Astrocyte (in vitro differentiated cells and primary cell): ENCODE measurements at regions not wholly inside any gene's neighbourhood (a gene's known extent, or its start where the extent isn't known, plus 50 kb on each side); places are given as distances from the start of the nearest gene placed in this dataset.

Experiments used
- DNase-seq: peaks from one replicate; pipeline ENCODE4 v3.0.0-alpha.2; 2010; ENCODE audit warnings: low read depth
- FAIRE-seq: peaks from 2 replicates; lab custom pipeline; 2011; peaks lifted over from hg19 to GRCh38; lab: Jason Lieb, UNC
- H2AFZ ChIP-seq: 2 replicates; pipeline ENCODE4 v1.6.0; 2012; ENCODE audit warnings: low read depth, low read length, inconsistent platforms
- H3K27ac ChIP-seq: 2 replicates; pipeline ENCODE4 v1.5.1; 2011; ENCODE audit warnings: low read depth, low read length, inconsistent platforms
- H3K27me3 ChIP-seq: 2 replicates; pipeline ENCODE4 v1.6.0; 2011; ENCODE audit warnings: low read length, inconsistent platforms; ENCODE audit not compliant: insufficient read depth
- H3K36me3 ChIP-seq: 2 replicates; pipeline ENCODE4 v1.5.1; 2011; ENCODE audit warnings: low read length, inconsistent platforms; ENCODE audit not compliant: insufficient read depth
- H3K4me1 ChIP-seq: 2 replicates; pipeline ENCODE4 v1.5.1; 2011; ENCODE audit warnings: low read length, inconsistent platforms; ENCODE audit not compliant: insufficient read depth
- H3K4me2 ChIP-seq: 2 replicates; pipeline ENCODE4 v1.6.0; 2012; ENCODE audit warnings: low read length, inconsistent platforms
- H3K4me3 ChIP-seq: 2 replicates; pipeline ENCODE4 v1.5.1; 2011; ENCODE audit warnings: low read depth, mild to moderate bottlenecking, low read length, inconsistent platforms; ENCODE audit not compliant: insufficient read depth
- H3K79me2 ChIP-seq: 2 replicates; pipeline ENCODE4 v1.6.0; 2012; ENCODE audit warnings: mild to moderate bottlenecking, low read length, inconsistent platforms; ENCODE audit not compliant: insufficient read depth
- H3K9ac ChIP-seq: 2 replicates; pipeline ENCODE4 v1.6.0; 2012; ENCODE audit warnings: mild to moderate bottlenecking, low read length, inconsistent platforms
- H3K9me3 ChIP-seq: 2 replicates; pipeline ENCODE4 v1.5.1; 2012; ENCODE audit warnings: low read depth, mild to moderate bottlenecking, low read length, inconsistent platforms; ENCODE audit not compliant: insufficient read depth
- H4K20me1 ChIP-seq: 2 replicates; pipeline ENCODE4 v1.6.0; 2012; ENCODE audit warnings: low read length, inconsistent platforms; ENCODE audit not compliant: insufficient read depth
- H3K27ac Mint-ChIP-seq: one replicate; pipeline ENCODE4 v1.8.0; 2021; ENCODE audit warnings: mild to moderate bottlenecking, mixed read lengths; ENCODE audit not compliant: unreplicated experiment
- H3K27me3 Mint-ChIP-seq: one replicate; pipeline ENCODE4 v1.8.0; 2021; ENCODE audit warnings: low read depth, mixed read lengths; ENCODE audit not compliant: unreplicated experiment
- H3K36me3 Mint-ChIP-seq: one replicate; pipeline ENCODE4 v1.8.0; 2021; ENCODE audit warnings: low read depth, mixed read lengths; ENCODE audit not compliant: unreplicated experiment
- H3K4me1 Mint-ChIP-seq: one replicate; pipeline ENCODE4 v1.8.0; 2021; ENCODE audit warnings: low read depth, mixed read lengths; ENCODE audit not compliant: unreplicated experiment
- H3K4me3 Mint-ChIP-seq: one replicate; pipeline ENCODE4 v1.8.0; 2021; ENCODE audit warnings: mild to moderate bottlenecking, moderate library complexity, mixed read lengths; ENCODE audit not compliant: unreplicated experiment
- H3K9me3 Mint-ChIP-seq: one replicate; pipeline ENCODE4 v1.8.0; 2021; ENCODE audit warnings: mild to moderate bottlenecking, mixed read lengths; ENCODE audit not compliant: unreplicated experiment
- CTCF ChIP-seq: IDR thresholded peaks from 2 replicates; pipeline ENCODE4 v1.5.1; 2011; ENCODE audit warnings: low read depth, mild to moderate bottlenecking, inconsistent platforms, low read length, moderate library complexity; ENCODE audit not compliant: insufficient read depth
- EZH2 ChIP-seq: IDR thresholded peaks from 2 replicates; pipeline ENCODE4 v1.6.1; 2012; ENCODE audit warnings: mild to moderate bottlenecking, low read length, inconsistent platforms; ENCODE audit not compliant: insufficient read depth

GRCh38 chr21:39033878-39034589, 149.2 kb downstream of the PSMG1 start:
- Mint-ChIP-seq H3K4me1 (no peaks in the 10 kb centered on the region), H3K9me3 (no peaks in the 10 kb centered on the region), H3K36me3 (no peaks in the 10 kb centered on the region), H3K27me3 (peaks cover 21% of the 10 kb centered on the region), H3K27ac (no peak overlapping the region), H3K4me3 (no peak overlapping the region)
- Histone ChIP-seq H3K9ac (no peak overlapping the region), H4K20me1 (no peaks in the 10 kb centered on the region), H3K4me1 (peaks cover 9% of the 10 kb centered on the region), H3K27ac (no peak overlapping the region), H3K79me2 (no peaks in the 10 kb centered on the region), H3K4me2 (peak overlapping the region; percentile 1), H3K36me3 (no peaks in the 10 kb centered on the region), H3K27me3 (no peaks in the 10 kb centered on the region), H2AFZ (no peak overlapping the region), H3K4me3 (no peak overlapping the region), H3K9me3 (peaks cover 2% of the 10 kb centered on the region)
- FAIRE-seq (no peak), DNase-seq (no peak)
- TF ChIP-seq EZH2 (no peak), CTCF (no peak)

GRCh38 chr21:39029900-39030884, 153.1 kb downstream of the PSMG1 start:
- Mint-ChIP-seq H3K4me1 (no peaks in the 10 kb centered on the region), H3K27ac (no peak overlapping the region), H3K27me3 (peaks cover 11% of the 10 kb centered on the region), H3K9me3 (peaks cover 15% of the 10 kb centered on the region), H3K36me3 (no peaks in the 10 kb centered on the region), H3K4me3 (no peak overlapping the region)
- Histone ChIP-seq H3K27ac (no peak overlapping the region), H3K4me3 (no peak overlapping the region), H3K4me1 (peaks cover 11% of the 10 kb centered on the region), H4K20me1 (no peaks in the 10 kb centered on the region), H3K79me2 (no peaks in the 10 kb centered on the region), H3K9me3 (peaks cover 3% of the 10 kb centered on the region), H2AFZ (no peak overlapping the region), H3K4me2 (no peak overlapping the region), H3K36me3 (no peaks in the 10 kb centered on the region), H3K9ac (no peak overlapping the region), H3K27me3 (no peaks in the 10 kb centered on the region)
- no peak for DNase-seq
- TF ChIP-seq EZH2 (no peak), CTCF (no peak)
- no peak for FAIRE-seq
